ENCODE measurements at regions not wholly inside any gene's neighbourhood (a gene's known extent, or its start where the extent isn't known, plus 50 kb on each side); places are given as distances from the start of the nearest gene placed in this dataset.
"Not testable (repeated sequence)": the region's sequence is repeated elsewhere in the genome, so short reads cannot be mapped to it uniquely, and the experiment has no call there.

DNA sequence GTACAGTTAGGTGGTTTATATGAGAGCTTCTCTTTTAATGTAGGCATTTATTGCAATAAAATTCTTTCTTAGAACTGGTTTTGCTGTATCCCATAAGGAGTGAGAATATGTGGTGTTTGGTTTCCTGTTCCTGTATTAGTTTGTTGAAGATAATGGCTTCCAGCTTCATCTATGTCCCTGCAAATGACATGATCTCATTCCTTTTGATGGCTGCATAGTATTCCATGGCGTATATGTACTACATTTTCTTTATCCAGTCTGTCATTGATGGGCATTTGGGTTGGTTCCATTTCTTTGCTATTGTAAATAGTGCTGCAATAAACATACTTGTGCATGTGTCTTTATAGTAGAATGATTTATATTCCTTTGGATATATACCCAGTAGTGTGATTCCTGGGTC, 106.7 kb upstream of the IRS4 start:
- not testable (repeated sequence) for DNase-seq

DNA sequence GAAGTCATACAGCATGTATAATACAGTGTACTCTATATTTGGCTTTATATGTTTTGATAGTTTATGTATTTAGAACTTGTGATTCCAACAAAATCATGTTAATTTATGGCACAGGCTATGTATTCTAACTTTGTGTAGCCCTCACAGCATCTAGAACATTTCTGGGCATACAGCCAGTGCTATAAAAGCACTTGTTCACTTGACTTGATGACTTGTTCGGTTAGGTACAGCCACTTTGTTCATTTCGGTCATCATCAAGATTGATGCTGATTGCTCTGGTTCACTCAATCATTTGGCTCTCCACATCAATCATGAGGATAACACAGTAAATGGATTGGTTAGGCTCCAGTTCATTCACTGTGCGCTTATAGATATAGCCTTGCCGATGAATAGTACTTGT, 97.6 kb upstream of the IRS4 start:
- no peak for DNase-seq

DNA sequence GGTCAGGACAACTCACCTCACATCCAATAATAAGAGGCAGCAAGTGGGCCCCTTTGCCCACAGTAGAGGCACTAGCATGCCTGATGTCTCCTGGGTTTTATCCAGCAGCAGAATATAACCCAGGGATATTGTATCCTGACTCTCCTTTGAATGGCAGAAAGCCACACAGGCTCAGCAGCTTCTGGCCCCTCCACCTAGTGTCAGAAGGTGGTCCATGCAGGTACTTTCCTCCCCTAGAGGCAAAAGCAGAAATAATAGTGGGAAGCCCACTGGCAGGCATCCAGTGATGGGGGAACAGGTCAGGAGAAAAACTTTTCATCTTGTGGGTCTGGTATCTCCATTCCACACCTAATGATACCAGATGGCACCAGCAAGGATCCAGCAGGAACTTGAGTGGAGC, 75.5 kb upstream of the IRS4 start:
- no peak for DNase-seq

DNA sequence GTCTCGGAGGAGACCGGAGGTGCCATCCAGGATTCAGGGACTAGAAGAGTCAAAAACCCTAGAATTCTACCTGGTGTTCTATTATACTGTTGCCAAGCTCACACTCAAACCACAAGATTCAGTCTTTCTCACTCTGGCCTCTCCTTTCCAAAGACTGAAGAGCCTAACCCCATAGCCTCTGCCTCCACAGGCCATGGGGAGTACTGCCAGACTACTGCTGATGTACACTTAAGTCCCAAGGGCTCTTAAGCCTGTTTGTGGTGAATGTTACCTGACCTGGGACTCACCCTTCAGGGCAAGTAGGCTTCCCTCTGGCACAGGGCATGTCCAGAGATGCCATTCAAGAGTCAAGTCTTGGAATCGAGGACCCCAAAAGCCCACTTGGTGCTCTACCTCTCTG, 58.9 kb upstream of the IRS4 start:
- DNase-seq, result no peak
